ENCODE measurements at regions not wholly inside any gene's neighbourhood (a gene's known extent, or its start where the extent isn't known, plus 50 kb on each side); places are given as distances from the start of the nearest gene placed in this dataset.

GRCh38 chr7:156176039-156176438 is 363.8 kb upstream of the SHH start:
- H3K27me3 ChIP-seq (ENCODE audit: control insufficient read depth, insufficient read depth, low read length), result no peaks in the 10 kb centered on the region
- in situ Hi-C loops (cut with HindIII; ENCODE audit: low pct_unique_long_range_greater_than_20kb, low sequenced_read_pairs), result no loop called here
- TF ChIP-seq TCF7L2 (IDR thresholded peaks at IDR 0.05; ENCODE audit: low read depth, low read length) (no peak), POLR2AphosphoS5 (IDR thresholded peaks at IDR 0.05; ENCODE audit: low read depth, low read length) (no peak), REST (IDR thresholded peaks at IDR 0.05; ENCODE audit: insufficient read depth in 1 of 2, low read depth in 2 of 2, low read length in 1 of 2) (no peak), SIN3A (IDR thresholded peaks at IDR 0.05; ENCODE audit: borderline replicate concordance, insufficient read depth, low read depth, low read length) (no peak)
- TF ChIP-seq, protein P1, sequence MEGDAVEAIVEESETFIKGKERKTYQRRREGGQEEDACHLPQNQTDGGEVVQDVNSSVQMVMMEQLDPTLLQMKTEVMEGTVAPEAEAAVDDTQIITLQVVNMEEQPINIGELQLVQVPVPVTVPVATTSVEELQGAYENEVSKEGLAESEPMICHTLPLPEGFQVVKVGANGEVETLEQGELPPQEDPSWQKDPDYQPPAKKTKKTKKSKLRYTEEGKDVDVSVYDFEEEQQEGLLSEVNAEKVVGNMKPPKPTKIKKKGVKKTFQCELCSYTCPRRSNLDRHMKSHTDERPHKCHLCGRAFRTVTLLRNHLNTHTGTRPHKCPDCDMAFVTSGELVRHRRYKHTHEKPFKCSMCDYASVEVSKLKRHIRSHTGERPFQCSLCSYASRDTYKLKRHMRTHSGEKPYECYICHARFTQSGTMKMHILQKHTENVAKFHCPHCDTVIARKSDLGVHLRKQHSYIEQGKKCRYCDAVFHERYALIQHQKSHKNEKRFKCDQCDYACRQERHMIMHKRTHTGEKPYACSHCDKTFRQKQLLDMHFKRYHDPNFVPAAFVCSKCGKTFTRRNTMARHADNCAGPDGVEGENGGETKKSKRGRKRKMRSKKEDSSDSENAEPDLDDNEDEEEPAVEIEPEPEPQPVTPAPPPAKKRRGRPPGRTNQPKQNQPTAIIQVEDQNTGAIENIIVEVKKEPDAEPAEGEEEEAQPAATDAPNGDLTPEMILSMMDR (IDR thresholded peaks at IDR 0.05), result no peak
- no TSS peak for BruUV-seq (replicated peaks)
- no peak overlapping the region for H3K27ac ChIP-seq (ENCODE audit: low read length)
- ChIA-PET POLR2A (no interaction called here), CTCF (no interaction called here)
- H3K4me1 ChIP-seq (ENCODE audit: control insufficient read depth, insufficient read depth, low read length), result no peaks in the 10 kb centered on the region
- DNase-seq (ENCODE audit: low read depth, low spot score), result no peak
- H3K9me3 ChIP-seq (ENCODE audit: control insufficient read depth, insufficient read depth, low read depth, low read length), result no peaks in the 10 kb centered on the region
- intact Hi-C loops (cut with micrococcal nuclease; ENCODE audit: unreplicated experiment), result no loop called here
- no peak overlapping the region for H3K4me3 ChIP-seq (ENCODE audit: low read depth in 2 of 2, low read length in 2 of 2)
- no peak for ATAC-seq
- H3K36me3 ChIP-seq (ENCODE audit: control insufficient read depth, insufficient read depth, low read length), result no peaks in the 10 kb centered on the region

DNA sequence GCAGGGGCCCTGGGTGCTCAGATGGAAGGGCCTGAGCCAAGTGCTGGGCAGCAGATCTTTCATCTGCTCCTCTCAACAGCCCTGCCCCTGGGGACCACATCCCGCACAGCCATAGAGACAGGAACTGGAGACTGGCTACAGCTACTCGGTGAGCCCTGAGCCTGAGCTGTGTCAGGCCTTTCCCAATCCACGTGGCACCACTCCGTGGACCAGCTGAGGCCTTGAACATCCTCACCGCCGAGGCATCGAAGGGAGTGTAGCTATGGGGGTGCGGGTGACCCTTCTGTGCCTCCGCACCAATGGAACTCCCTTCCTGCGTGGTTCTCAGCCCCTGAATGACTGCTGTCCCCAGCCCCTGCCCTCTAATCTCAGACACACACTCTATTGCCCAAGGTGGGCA is 362.7 kb upstream of the SHH start:
- Histone ChIP-seq H3K4me1 (ENCODE audit: control insufficient read depth, insufficient read depth, low read length) (no peaks in the 10 kb centered on the region), H3K9me3 (ENCODE audit: control insufficient read depth, insufficient read depth, low read depth, low read length) (no peaks in the 10 kb centered on the region), H3K27me3 (ENCODE audit: control insufficient read depth, insufficient read depth, low read length) (no peaks in the 10 kb centered on the region), H3K36me3 (ENCODE audit: control insufficient read depth, insufficient read depth, low read length) (no peaks in the 10 kb centered on the region), H3K27ac (ENCODE audit: low read length) (no peak overlapping the region), H3K4me3 (ENCODE audit: low read depth in 2 of 2, low read length in 2 of 2) (no peak overlapping the region)
- ATAC-seq, result no peak
- TF ChIP-seq REST (IDR thresholded peaks at IDR 0.05; ENCODE audit: insufficient read depth in 1 of 2, low read depth in 2 of 2, low read length in 1 of 2) (no peak), TCF7L2 (IDR thresholded peaks at IDR 0.05; ENCODE audit: low read depth, low read length) (no peak), SIN3A (IDR thresholded peaks at IDR 0.05; ENCODE audit: borderline replicate concordance, insufficient read depth, low read depth, low read length) (no peak)
- ChIA-PET CTCF (interaction anchor here (1.0 kb wide), 1 partner anchor 26 kb away, joined by 4 read pairs; no protein-coding TSS in a partner anchor), POLR2A (no interaction called here)
- in situ Hi-C loops (cut with HindIII; ENCODE audit: low pct_unique_long_range_greater_than_20kb, low sequenced_read_pairs) (no loop called here), intact Hi-C loops (cut with micrococcal nuclease; ENCODE audit: unreplicated experiment) (no loop called here)
- no TSS peak for BruUV-seq (replicated peaks)
- DNase-seq (ENCODE audit: low read depth, low spot score), result no peak

Data from Panc1 (cell line).